HEK293 (cell line): ENCODE measurements at regions not wholly inside any gene's neighbourhood (a gene's known extent, or its start where the extent isn't known, plus 50 kb on each side); places are given as distances from the start of the nearest gene placed in this dataset.
A peak's percentile ranks its signal among the peaks of the same experiment; 100 is the strongest.

Experiments used
- HOXC10 ChIP-seq: sonication (generic); formaldehyde crosslinking; IDR thresholded peaks from 2 replicates; pipeline ENCODE4 v1.8.1; 2023; ENCODE audit warnings: mild to moderate bottlenecking, missing genetic modification reagents
- KLF10 ChIP-seq: fragments of 450-650 bp; IDR thresholded peaks from 2 replicates; pipeline ENCODE4 v1.5.1; 2018; ENCODE audit warnings: missing biosample characterization, mild to moderate bottlenecking, missing genetic modification characterization
- KLF16 ChIP-seq: fragments of 450-650 bp; formaldehyde crosslinking; IDR thresholded peaks from 2 replicates; pipeline ENCODE4 v1.5.1; 2017; ENCODE audit warnings: missing biosample characterization, missing genetic modification characterization
- OVOL3 ChIP-seq: fragments of 450-650 bp; formaldehyde crosslinking; IDR thresholded peaks from 2 replicates; pipeline ENCODE4 v1.5.1; 2016; ENCODE audit warnings: missing biosample characterization, missing genetic modification characterization
- SALL2 ChIP-seq: fragments of 450-650 bp; formaldehyde crosslinking; IDR thresholded peaks from 2 replicates; pipeline ENCODE4 v1.5.0; 2017; ENCODE audit warnings: missing biosample characterization, mild to moderate bottlenecking, missing genetic modification characterization, borderline replicate concordance
- SCRT2 ChIP-seq: fragments of 450-650 bp; formaldehyde crosslinking; IDR thresholded peaks from 2 replicates; pipeline ENCODE4 v1.5.1; 2016; ENCODE audit warnings: missing biosample characterization, missing genetic modification characterization
- SP7 ChIP-seq: fragments of 450-650 bp; formaldehyde crosslinking; IDR thresholded peaks from 2 replicates; pipeline ENCODE4 v1.5.1; 2016; ENCODE audit warnings: missing biosample characterization, missing genetic modification characterization
- ZBTB17 ChIP-seq: fragments of 450-650 bp; formaldehyde crosslinking; IDR thresholded peaks from 2 replicates; pipeline ENCODE4 v1.5.1; 2016; ENCODE audit warnings: missing biosample characterization, missing genetic modification characterization
- ZBTB48 ChIP-seq: fragments of 450-650 bp; formaldehyde crosslinking; IDR thresholded peaks from 2 replicates; pipeline ENCODE4 v1.5.1; 2016; ENCODE audit warnings: missing biosample characterization, missing genetic modification characterization
- ZNF175 ChIP-seq: fragments of 450-650 bp; formaldehyde crosslinking; IDR thresholded peaks from 2 replicates; pipeline ENCODE4 v1.5.1; 2016; ENCODE audit warnings: missing biosample characterization, missing genetic modification characterization
- ZNF23 ChIP-seq: fragments of 450-650 bp; formaldehyde crosslinking; IDR thresholded peaks from 2 replicates; pipeline ENCODE4 v1.5.1; 2016; ENCODE audit warnings: missing biosample characterization, missing genetic modification characterization, borderline replicate concordance
- ZNF404 ChIP-seq: fragments of 450-650 bp; formaldehyde crosslinking; IDR thresholded peaks from 2 replicates; pipeline ENCODE4 v1.5.1; 2017; ENCODE audit warnings: missing biosample characterization, missing genetic modification characterization
- ZNF426 ChIP-seq: fragments of 450-650 bp; formaldehyde crosslinking; IDR thresholded peaks from 2 replicates; pipeline ENCODE4 v1.5.1; 2017; ENCODE audit warnings: missing biosample characterization, missing genetic modification characterization, mild to moderate bottlenecking, inconsistent platforms, moderate library complexity
- ZNF558 ChIP-seq: fragments of 450-650 bp; formaldehyde crosslinking; IDR thresholded peaks from 2 replicates; pipeline ENCODE4 v1.5.1; 2016; ENCODE audit warnings: missing biosample characterization, missing genetic modification characterization
- ZNF600 ChIP-seq: fragments of 450-650 bp; formaldehyde crosslinking; IDR thresholded peaks from 2 replicates; pipeline ENCODE4 v1.5.1; 2016; ENCODE audit warnings: missing biosample characterization, missing genetic modification characterization
- ZNF623 ChIP-seq: fragments of 450-650 bp; formaldehyde crosslinking; IDR thresholded peaks from 2 replicates; pipeline ENCODE4 v1.5.1; 2016; ENCODE audit warnings: missing biosample characterization, missing genetic modification characterization
- ZNF658 ChIP-seq: fragments of 450-650 bp; formaldehyde crosslinking; IDR thresholded peaks from 2 replicates; pipeline ENCODE4; 2016; ENCODE audit warnings: missing biosample characterization, missing genetic modification characterization
- ZNF660 ChIP-seq: fragments of 450-650 bp; IDR thresholded peaks from 2 replicates; pipeline ENCODE4 v1.5.1; 2018; ENCODE audit warnings: missing biosample characterization, mild to moderate bottlenecking, missing genetic modification characterization
- TF ChIP-seq, protein P1 (sequence below): fragments of 450-650 bp; formaldehyde crosslinking; IDR thresholded peaks from 2 replicates; pipeline ENCODE4 v1.5.1; 2016; ENCODE audit warnings: missing biosample characterization, missing genetic modification characterization
- TF ChIP-seq, protein P2 (sequence below): fragments of 450-650 bp; formaldehyde crosslinking; IDR thresholded peaks from 2 replicates; pipeline ENCODE4 v1.5.1; 2016; ENCODE audit warnings: missing biosample characterization, missing genetic modification characterization
- TF ChIP-seq, protein P3 (sequence below): fragments of 450-650 bp; formaldehyde crosslinking; IDR thresholded peaks from 2 replicates; pipeline ENCODE4 v1.5.1; 2016; ENCODE audit warnings: missing biosample characterization, missing genetic modification characterization
- TF ChIP-seq, protein P4 (sequence below): fragments of 450-650 bp; formaldehyde crosslinking; IDR thresholded peaks from 2 replicates; pipeline ENCODE4 v1.5.1; 2017; ENCODE audit warnings: missing biosample characterization, missing genetic modification characterization
- TF ChIP-seq, protein P5 (sequence below): fragments of 450-650 bp; IDR thresholded peaks from 2 replicates; pipeline ENCODE4 v1.5.1; 2018; ENCODE audit warnings: missing biosample characterization, mild to moderate bottlenecking, missing genetic modification characterization
- TF ChIP-seq, protein P6 (sequence below): fragments of 450-650 bp; formaldehyde crosslinking; IDR thresholded peaks from 2 replicates; pipeline ENCODE4 v1.5.1; 2016; ENCODE audit warnings: missing biosample characterization, missing genetic modification characterization
- TF ChIP-seq, protein P7 (sequence below): fragments of 450-650 bp; formaldehyde crosslinking; IDR thresholded peaks from 2 replicates; pipeline ENCODE4 v1.5.1; 2016; ENCODE audit warnings: missing biosample characterization, missing genetic modification characterization, low read depth

DNA sequence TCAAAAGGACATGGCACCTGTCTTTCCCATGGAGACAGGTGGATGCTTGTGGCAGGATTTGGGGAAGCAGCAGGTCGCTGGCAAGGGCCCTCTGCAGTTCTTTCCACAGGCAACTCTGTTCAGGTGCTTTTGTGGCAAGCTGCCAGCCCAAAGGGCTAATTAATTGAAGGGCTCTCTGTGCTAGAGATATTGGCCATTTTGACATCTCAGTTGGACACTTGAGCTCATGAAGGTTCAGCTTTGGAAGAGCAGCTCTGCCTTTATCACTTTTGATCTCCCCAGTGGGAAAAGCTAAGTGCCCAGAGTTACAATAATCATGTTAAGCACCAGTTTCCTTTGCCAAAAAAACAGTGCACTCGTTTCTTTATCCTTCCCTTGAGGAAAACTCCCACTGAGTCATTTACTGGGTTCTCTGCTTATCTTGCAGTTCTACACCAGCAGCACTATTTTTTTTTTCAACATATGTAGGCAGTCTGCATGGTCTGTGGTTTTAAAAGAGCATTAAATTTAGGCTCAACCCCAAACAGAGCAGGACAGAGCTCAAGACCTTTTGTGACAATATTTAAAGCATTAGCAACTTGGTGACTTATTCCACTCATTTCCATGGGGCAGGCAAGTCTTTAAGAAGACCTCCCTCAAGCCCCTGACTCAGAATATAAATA lies 336.4 kb upstream of the RASGEF1B start (continued):
- TF ChIP-seq, protein P1, sequence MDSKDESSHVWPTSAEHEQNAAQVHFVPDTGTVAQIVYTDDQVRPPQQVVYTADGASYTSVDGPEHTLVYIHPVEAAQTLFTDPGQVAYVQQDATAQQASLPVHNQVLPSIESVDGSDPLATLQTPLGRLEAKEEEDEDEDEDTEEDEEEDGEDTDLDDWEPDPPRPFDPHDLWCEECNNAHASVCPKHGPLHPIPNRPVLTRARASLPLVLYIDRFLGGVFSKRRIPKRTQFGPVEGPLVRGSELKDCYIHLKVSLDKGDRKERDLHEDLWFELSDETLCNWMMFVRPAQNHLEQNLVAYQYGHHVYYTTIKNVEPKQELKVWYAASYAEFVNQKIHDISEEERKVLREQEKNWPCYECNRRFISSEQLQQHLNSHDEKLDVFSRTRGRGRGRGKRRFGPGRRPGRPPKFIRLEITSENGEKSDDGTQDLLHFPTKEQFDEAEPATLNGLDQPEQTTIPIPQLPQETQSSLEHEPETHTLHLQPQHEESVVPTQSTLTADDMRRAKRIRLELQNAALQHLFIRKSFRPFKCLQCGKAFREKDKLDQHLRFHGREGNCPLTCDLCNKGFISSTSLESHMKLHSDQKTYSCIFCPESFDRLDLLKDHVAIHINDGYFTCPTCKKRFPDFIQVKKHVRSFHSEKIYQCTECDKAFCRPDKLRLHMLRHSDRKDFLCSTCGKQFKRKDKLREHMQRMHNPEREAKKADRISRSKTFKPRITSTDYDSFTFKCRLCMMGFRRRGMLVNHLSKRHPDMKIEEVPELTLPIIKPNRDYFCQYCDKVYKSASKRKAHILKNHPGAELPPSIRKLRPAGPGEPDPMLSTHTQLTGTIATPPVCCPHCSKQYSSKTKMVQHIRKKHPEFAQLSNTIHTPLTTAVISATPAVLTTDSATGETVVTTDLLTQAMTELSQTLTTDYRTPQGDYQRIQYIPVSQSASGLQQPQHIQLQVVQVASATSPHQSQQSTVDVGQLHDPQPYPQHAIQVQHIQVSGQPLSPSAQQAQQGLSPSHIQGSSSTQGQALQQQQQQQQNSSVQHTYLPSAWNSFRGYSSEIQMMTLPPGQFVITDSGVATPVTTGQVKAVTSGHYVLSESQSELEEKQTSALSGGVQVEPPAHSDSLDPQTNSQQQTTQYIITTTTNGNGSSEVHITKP, result peak; percentile 50; the same call in 1 of the 2 replicates
- TF ChIP-seq ZNF658 (tag by site-specific recombination), result no peak
- no peak for TF ChIP-seq ZNF660 (tag by site-specific recombination)
- peak; percentile 97 for TF ChIP-seq SP7 (tag by site-specific recombination)
- TF ChIP-seq OVOL3, result peak; percentile 96
- TF ChIP-seq, protein P2, sequence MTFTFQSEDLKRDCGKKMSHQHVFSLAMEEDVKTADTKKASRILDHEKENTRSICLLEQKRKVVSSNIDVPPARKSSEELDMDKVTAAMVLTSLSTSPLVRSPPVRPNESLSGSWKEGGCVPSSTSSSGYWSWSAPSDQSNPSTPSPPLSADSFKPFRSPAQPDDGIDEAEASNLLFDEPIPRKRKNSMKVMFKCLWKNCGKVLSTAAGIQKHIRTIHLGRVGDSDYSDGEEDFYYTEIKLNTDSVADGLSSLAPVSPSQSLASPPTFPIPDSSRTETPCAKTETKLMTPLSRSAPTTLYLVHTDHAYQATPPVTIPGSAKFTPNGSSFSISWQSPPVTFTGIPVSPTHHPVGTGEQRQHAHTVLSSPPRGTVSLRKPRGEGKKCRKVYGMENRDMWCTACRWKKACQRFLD, result no peak
- TF ChIP-seq, protein P3, sequence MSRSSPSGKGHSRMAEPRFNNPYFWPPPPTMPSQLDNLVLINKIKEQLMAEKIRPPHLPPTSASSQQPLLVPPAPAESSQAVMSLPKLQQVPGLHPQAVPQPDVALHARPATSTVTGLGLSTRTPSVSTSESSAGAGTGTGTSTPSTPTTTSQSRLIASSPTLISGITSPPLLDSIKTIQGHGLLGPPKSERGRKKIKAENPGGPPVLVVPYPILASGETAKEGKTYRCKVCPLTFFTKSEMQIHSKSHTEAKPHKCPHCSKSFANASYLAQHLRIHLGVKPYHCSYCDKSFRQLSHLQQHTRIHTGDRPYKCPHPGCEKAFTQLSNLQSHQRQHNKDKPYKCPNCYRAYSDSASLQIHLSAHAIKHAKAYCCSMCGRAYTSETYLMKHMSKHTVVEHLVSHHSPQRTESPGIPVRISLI (tag by site-specific recombination), result peak; percentile 83
- no peak for TF ChIP-seq HOXC10 (CRISPR knock-in tag)
- no peak for TF ChIP-seq SALL2 (tag by site-specific recombination)
- TF ChIP-seq, protein P4, sequence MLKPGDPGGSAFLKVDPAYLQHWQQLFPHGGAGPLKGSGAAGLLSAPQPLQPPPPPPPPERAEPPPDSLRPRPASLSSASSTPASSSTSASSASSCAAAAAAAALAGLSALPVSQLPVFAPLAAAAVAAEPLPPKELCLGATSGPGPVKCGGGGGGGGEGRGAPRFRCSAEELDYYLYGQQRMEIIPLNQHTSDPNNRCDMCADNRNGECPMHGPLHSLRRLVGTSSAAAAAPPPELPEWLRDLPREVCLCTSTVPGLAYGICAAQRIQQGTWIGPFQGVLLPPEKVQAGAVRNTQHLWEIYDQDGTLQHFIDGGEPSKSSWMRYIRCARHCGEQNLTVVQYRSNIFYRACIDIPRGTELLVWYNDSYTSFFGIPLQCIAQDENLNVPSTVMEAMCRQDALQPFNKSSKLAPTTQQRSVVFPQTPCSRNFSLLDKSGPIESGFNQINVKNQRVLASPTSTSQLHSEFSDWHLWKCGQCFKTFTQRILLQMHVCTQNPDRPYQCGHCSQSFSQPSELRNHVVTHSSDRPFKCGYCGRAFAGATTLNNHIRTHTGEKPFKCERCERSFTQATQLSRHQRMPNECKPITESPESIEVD (tag by site-specific recombination), result peak; percentile 98
- TF ChIP-seq ZNF175 (tag by site-specific recombination), result no peak
- TF ChIP-seq KLF16 (tag by site-specific recombination), result peak; percentile 58; the same call in 1 of the 2 replicates
- peak; percentile 35; the same call in 1 of the 2 replicates for TF ChIP-seq ZNF558 (tag by site-specific recombination)
- TF ChIP-seq ZNF426, result no peak
- TF ChIP-seq, protein P5, sequence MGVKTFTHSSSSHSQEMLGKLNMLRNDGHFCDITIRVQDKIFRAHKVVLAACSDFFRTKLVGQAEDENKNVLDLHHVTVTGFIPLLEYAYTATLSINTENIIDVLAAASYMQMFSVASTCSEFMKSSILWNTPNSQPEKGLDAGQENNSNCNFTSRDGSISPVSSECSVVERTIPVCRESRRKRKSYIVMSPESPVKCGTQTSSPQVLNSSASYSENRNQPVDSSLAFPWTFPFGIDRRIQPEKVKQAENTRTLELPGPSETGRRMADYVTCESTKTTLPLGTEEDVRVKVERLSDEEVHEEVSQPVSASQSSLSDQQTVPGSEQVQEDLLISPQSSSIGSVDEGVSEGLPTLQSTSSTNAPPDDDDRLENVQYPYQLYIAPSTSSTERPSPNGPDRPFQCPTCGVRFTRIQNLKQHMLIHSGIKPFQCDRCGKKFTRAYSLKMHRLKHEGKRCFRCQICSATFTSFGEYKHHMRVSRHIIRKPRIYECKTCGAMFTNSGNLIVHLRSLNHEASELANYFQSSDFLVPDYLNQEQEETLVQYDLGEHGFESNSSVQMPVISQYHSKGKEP, result peak; percentile 95
- peak; percentile 50 for TF ChIP-seq ZBTB17
- no peak for TF ChIP-seq ZBTB48 (tag by site-specific recombination)
- no peak for TF ChIP-seq ZNF623 (tag by site-specific recombination)
- TF ChIP-seq, protein P6, sequence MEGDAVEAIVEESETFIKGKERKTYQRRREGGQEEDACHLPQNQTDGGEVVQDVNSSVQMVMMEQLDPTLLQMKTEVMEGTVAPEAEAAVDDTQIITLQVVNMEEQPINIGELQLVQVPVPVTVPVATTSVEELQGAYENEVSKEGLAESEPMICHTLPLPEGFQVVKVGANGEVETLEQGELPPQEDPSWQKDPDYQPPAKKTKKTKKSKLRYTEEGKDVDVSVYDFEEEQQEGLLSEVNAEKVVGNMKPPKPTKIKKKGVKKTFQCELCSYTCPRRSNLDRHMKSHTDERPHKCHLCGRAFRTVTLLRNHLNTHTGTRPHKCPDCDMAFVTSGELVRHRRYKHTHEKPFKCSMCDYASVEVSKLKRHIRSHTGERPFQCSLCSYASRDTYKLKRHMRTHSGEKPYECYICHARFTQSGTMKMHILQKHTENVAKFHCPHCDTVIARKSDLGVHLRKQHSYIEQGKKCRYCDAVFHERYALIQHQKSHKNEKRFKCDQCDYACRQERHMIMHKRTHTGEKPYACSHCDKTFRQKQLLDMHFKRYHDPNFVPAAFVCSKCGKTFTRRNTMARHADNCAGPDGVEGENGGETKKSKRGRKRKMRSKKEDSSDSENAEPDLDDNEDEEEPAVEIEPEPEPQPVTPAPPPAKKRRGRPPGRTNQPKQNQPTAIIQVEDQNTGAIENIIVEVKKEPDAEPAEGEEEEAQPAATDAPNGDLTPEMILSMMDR (tag by site-specific recombination), result no peak
- TF ChIP-seq KLF10 (tag by site-specific recombination), result peak; percentile 73
- TF ChIP-seq, protein P7, sequence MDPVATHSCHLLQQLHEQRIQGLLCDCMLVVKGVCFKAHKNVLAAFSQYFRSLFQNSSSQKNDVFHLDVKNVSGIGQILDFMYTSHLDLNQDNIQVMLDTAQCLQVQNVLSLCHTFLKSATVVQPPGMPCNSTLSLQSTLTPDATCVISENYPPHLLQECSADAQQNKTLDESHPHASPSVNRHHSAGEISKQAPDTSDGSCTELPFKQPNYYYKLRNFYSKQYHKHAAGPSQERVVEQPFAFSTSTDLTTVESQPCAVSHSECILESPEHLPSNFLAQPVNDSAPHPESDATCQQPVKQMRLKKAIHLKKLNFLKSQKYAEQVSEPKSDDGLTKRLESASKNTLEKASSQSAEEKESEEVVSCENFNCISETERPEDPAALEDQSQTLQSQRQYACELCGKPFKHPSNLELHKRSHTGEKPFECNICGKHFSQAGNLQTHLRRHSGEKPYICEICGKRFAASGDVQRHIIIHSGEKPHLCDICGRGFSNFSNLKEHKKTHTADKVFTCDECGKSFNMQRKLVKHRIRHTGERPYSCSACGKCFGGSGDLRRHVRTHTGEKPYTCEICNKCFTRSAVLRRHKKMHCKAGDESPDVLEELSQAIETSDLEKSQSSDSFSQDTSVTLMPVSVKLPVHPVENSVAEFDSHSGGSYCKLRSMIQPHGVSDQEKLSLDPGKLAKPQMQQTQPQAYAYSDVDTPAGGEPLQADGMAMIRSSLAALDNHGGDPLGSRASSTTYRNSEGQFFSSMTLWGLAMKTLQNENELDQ (tag by site-specific recombination), result no peak
- no peak for TF ChIP-seq ZNF23 (tag by site-specific recombination)
- peak; percentile 51; the same call in 1 of the 2 replicates for TF ChIP-seq ZNF600 (tag by site-specific recombination)
- TF ChIP-seq ZNF404 (tag by site-specific recombination), result no peak
- TF ChIP-seq SCRT2 (tag by site-specific recombination), result peak; percentile 58; the same call in 1 of the 2 replicates
